ENCODE measurements at regions not wholly inside any gene's neighbourhood (a gene's known extent, or its start where the extent isn't known, plus 50 kb on each side); places are given as distances from the start of the nearest gene placed in this dataset. TPM values are rescaled to one million over a fixed set of nuclear protein-coding genes. Genes with fewer than 3 reads are reported as not detected.

GRCh38 chr7:54485044-54485443 lies 57.1 kb upstream of the VSTM2A start (continued):
- TF ChIP-seq THAP12 (CRISPR knock-in tag; IDR thresholded peaks at IDR 0.05), result no peak
- TF ChIP-seq PHF8 (IDR thresholded peaks at IDR 0.05; ENCODE audit: borderline replicate concordance, low read length), result no peak

Small RNA genes in the stretch of these regions (small RNA-seq; reads per million reads assigned to genes)
- gene AC074348.1 (not detected), gene RNU2-29P (0.29 reads per million)
